HG03108 (cell line): ENCODE measurements at regions not wholly inside any gene's neighbourhood (a gene's known extent, or its start where the extent isn't known, plus 50 kb on each side); places are given as distances from the start of the nearest gene placed in this dataset.

ENCODE experiments used
- ATAC-seq: cut with Tn5 transposase; IDR thresholded peaks from one replicate; pipeline ENCODE4 v1.9.1; 2021; ENCODE audit warnings: moderate library complexity; ENCODE audit not compliant: unreplicated experiment

GRCh38 chr5:171509467-171509866 is 90.0 kb downstream of the FGF18 start:
- ATAC-seq = no peak

- ATAC-seq = no peak
Measured at GRCh38 chr5:171512397-171512796, 93.0 kb downstream of the FGF18 start.

- no peak for ATAC-seq
Measured at GRCh38 chr5:171513591-171513990, 94.1 kb downstream of the FGF18 start.

- no peak for ATAC-seq
Measured at GRCh38 chr5:171518916-171519315, 99.5 kb downstream of the FGF18 start.

- no peak for ATAC-seq
Measured at GRCh38 chr5:171520300-171521174, 101.1 kb downstream of the FGF18 start.

GRCh38 chr5:171521219-171521633 is 101.8 kb downstream of the FGF18 start:
- ATAC-seq = no peak

GRCh38 chr5:171521679-171522078 is 102.2 kb downstream of the FGF18 start:
- ATAC-seq = no peak

GRCh38 chr5:171523781-171524180 is 104.3 kb downstream of the FGF18 start:
- ATAC-seq = no peak

GRCh38 chr5:171524466-171524865 is 105.0 kb downstream of the FGF18 start:
- ATAC-seq = no peak

GRCh38 chr5:171525085-171525484 is 105.6 kb downstream of the FGF18 start:
- ATAC-seq = no peak

- no peak for ATAC-seq
Measured at GRCh38 chr5:171528036-171528435, 108.6 kb downstream of the FGF18 start.

- no peak for ATAC-seq
Measured at GRCh38 chr5:171528865-171529614, 109.6 kb downstream of the FGF18 start.

- no peak for ATAC-seq
Measured at GRCh38 chr5:171531638-171532037, 112.2 kb downstream of the FGF18 start.

- ATAC-seq = no peak
Measured at GRCh38 chr5:171533153-171533552, 113.7 kb downstream of the FGF18 start.

GRCh38 chr5:171534043-171534895 is 114.8 kb downstream of the FGF18 start:
- no peak for ATAC-seq

GRCh38 chr5:171535162-171535561 is 115.7 kb downstream of the FGF18 start:
- no peak for ATAC-seq

GRCh38 chr5:171537070-171537849 is 117.8 kb downstream of the FGF18 start:
- no peak for ATAC-seq

GRCh38 chr5:171537923-171538537 is 118.6 kb downstream of the FGF18 start:
- ATAC-seq = no peak

- no peak for ATAC-seq
Measured at GRCh38 chr5:171538681-171539080, 119.2 kb downstream of the FGF18 start.

- no peak for ATAC-seq
Measured at GRCh38 chr5:171540865-171541264, 121.4 kb downstream of the FGF18 start.
